Ishikawa (cell line): ENCODE measurements at regions not wholly inside any gene's neighbourhood (a gene's known extent, or its start where the extent isn't known, plus 50 kb on each side); places are given as distances from the start of the nearest gene placed in this dataset.

Experiments
- CEBPB ChIP-seq: IDR thresholded peaks from 2 replicates; pipeline ENCODE4 v1.6.1; 2012
- CREB1 ChIP-seq: IDR thresholded peaks from 2 replicates; pipeline ENCODE4 v1.6.1; 2012; ENCODE audit warnings: low read depth
- EGR1 ChIP-seq: IDR thresholded peaks from 2 replicates; pipeline ENCODE4 v1.6.1; 2012
- EP300 ChIP-seq: IDR thresholded peaks from 2 replicates; pipeline ENCODE4 v1.6.1; 2012; ENCODE audit warnings: borderline replicate concordance
- FOXM1 ChIP-seq: IDR thresholded peaks from 2 replicates; pipeline ENCODE4 v1.6.1; 2012; ENCODE audit warnings: low read depth, borderline replicate concordance
- MAX ChIP-seq: IDR thresholded peaks from 2 replicates; pipeline ENCODE4 v1.6.1; 2012
- NFIC ChIP-seq: IDR thresholded peaks from 2 replicates; pipeline ENCODE4 v1.6.1; 2012
- RAD21 ChIP-seq: IDR thresholded peaks from 2 replicates; pipeline ENCODE4 v1.6.1; 2012; ENCODE audit warnings: low read depth
- REST ChIP-seq: IDR thresholded peaks from 2 replicates; pipeline ENCODE4 v1.6.1; 2012; ENCODE audit warnings: low read depth, mild to moderate bottlenecking
- TAF1 ChIP-seq: IDR thresholded peaks from 2 replicates; pipeline ENCODE4 v1.6.1; 2012; ENCODE audit warnings: low read depth, mild to moderate bottlenecking
- TCF12 ChIP-seq: IDR thresholded peaks from 2 replicates; pipeline ENCODE4 v1.6.1; 2012; ENCODE audit warnings: low read depth
- TEAD4 ChIP-seq: IDR thresholded peaks from 2 replicates; pipeline ENCODE4 v1.6.1; 2012
- YY1 ChIP-seq: IDR thresholded peaks from 2 replicates; pipeline ENCODE4 v1.6.1; 2012; ENCODE audit warnings: low read depth
- ZBTB7A ChIP-seq: IDR thresholded peaks from 2 replicates; pipeline ENCODE4 v1.6.1; 2012; ENCODE audit warnings: low read depth
- TF ChIP-seq, protein P1 (sequence below): IDR thresholded peaks from 2 replicates; pipeline ENCODE4 v1.6.1; 2012

- no peak for TF ChIP-seq TCF12
- TF ChIP-seq EP300 = no peak
- no peak for TF ChIP-seq MAX
- no peak for TF ChIP-seq RAD21
- no peak for TF ChIP-seq CREB1
- TF ChIP-seq ZBTB7A = no peak
- no peak for TF ChIP-seq TAF1
- no peak for TF ChIP-seq FOXM1
- no peak for TF ChIP-seq REST
- no peak for TF ChIP-seq CEBPB
- TF ChIP-seq, protein P1, sequence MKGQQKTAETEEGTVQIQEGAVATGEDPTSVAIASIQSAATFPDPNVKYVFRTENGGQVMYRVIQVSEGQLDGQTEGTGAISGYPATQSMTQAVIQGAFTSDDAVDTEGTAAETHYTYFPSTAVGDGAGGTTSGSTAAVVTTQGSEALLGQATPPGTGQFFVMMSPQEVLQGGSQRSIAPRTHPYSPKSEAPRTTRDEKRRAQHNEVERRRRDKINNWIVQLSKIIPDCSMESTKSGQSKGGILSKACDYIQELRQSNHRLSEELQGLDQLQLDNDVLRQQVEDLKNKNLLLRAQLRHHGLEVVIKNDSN = no peak
- TF ChIP-seq NFIC = no peak
Measured at GRCh38 chr4:127143460-127144195, 489.1 kb upstream of the INTU start.

DNA sequence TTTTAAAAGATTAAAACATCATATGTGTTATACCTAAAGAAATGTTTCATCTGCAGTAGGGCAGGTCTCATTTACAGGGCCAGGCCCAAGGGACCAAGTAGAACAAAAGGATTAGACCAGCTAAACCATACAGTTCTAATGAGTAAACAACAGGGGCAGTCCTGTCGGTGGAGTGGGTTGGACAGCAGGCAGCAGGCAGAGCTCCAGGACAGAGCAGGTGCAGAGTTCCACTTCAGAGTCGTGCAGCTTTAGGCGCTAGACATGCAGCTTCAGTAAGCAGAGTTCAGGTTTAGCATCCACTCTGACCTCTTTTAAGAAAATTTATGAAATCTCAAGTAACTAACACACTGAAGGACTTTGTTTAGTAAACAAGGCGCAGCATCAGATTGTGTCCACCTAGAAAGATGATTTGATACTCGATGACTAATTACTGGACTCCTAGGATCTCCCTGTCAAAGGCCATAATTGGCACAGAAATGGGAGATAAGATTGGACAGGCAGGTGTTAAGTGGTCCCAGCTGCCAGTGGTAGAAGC is 487.7 kb upstream of the INTU start:
- no peak for TF ChIP-seq EGR1
- no peak for TF ChIP-seq FOXM1
- TF ChIP-seq EP300 = no peak
- no peak for TF ChIP-seq YY1
- TF ChIP-seq TAF1 = no peak
- TF ChIP-seq, protein P1 = no peak
- no peak for TF ChIP-seq TEAD4
- TF ChIP-seq CREB1 = no peak

- TF ChIP-seq RAD21 = no peak
- no peak for TF ChIP-seq TCF12
- TF ChIP-seq MAX = no peak
- no peak for TF ChIP-seq YY1
- no peak for TF ChIP-seq CEBPB
- TF ChIP-seq REST = no peak
- TF ChIP-seq FOXM1 = no peak
- no peak for TF ChIP-seq CREB1
- no peak for TF ChIP-seq TEAD4
- no peak for TF ChIP-seq ZBTB7A
Measured at GRCh38 chr4:127148165-127148564, 484.6 kb upstream of the INTU start.

DNA sequence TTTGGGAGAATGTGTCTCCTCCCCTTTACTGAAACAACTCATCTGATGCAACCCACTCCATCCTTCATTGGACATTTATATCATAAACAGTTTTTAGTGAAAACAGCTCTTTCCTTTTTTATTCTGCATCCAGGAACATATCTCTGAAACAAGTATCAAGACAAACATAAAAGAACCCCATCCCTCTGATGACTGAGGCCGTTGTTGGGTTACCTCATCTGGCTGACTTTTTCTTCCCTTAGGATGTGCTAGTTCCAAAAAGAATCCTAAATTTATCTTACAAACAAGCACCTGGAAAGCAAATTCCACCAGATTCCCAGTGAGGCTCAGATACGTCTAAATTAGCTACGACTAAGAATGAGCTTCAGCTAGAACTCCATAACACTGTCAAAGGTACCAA is 483.7 kb upstream of the INTU start:
- TF ChIP-seq TCF12 = no peak
- no peak for TF ChIP-seq YY1

GRCh38 chr4:127151941-127152340 is 480.8 kb upstream of the INTU start:
- TF ChIP-seq, protein P1 = no peak
- TF ChIP-seq ZBTB7A (no peak), MAX (no peak), NFIC (no peak), EGR1 (no peak), TAF1 (no peak), TCF12 (no peak), TEAD4 (no peak), CREB1 (no peak), RAD21 (no peak), EP300 (no peak), YY1 (no peak)
